Skin of body (tissue), 1 donor: ENCODE measurements at regions not wholly inside any gene's neighbourhood (a gene's known extent, or its start where the extent isn't known, plus 50 kb on each side); places are given as distances from the start of the nearest gene placed in this dataset.
"Not testable (repeated sequence)": the region's sequence is repeated elsewhere in the genome, so short reads cannot be mapped to it uniquely, and the experiment has no call there.

Experiments used
- DNase-seq: peaks from one replicate; lab custom pipeline; 2025; lab: John Stamatoyannopoulos, UW

DNA sequence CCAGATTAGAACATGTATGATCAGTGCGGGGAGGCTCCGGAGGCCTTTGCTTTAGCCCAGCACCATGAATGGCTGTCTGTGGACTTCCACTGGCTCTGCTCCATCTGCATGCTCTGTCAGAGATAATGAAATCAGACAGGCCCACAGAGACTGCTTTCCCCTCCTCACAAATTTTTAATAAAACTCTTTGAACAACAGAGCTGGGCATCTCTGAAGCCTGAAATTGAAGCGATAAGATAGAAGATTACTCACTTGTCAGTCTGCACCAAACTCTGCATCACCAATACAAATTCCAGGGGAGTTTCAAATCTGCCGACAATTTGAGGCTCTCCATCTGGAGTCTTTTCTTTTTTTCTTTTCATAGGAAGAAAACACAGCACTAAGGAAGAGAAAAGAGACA is 110.0 kb downstream of the DYRK2 start:
- DNase-seq = no peak

DNA sequence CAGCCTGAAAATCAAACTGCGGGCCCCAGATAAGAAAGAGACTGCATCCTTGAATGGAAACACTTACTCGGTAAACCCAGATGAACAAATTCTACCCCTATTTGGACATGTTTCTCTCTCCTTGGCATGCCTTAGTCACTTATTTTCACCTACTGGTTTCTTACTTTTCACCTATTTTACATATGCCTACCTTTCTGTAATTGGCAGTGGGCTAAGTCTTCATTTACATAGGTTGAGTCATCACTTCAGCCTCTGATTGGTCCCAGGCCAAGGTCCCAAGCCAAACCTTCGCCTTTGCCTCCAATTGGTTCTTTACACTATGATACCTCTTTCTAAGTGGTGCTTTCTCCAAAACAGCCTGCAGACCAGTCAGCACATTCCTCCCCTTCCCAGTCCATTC is 111.3 kb downstream of the DYRK2 start:
- no peak for DNase-seq

GRCh38 chr12:67760586-67761275 is 112.2 kb downstream of the DYRK2 start:
- DNase-seq = no peak

DNA sequence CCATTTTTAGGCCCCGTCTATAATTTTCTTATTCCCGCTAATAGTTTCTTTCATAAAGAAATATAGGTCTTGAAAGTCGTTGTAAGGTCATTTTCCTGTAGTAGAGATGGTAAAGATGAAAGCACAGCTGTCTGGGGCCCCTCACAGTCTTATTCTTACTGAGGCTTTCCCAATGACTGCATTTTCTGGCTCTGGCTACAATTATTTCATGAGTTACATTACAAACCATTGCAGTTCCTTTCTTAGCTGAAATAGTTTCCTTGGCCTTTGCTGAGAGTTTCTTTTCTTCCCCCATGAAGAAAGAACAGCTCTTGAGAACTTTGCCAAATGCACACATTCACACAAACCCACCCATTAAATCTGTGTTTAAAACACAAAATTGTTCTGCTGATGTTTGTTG is 113.0 kb downstream of the DYRK2 start:
- DNase-seq = no peak

- no peak for DNase-seq
These were observed 115.5 kb downstream of the DYRK2 start for GRCh38 chr12:67764055-67764454.

GRCh38 chr12:67764946-67765619 is 116.5 kb downstream of the DYRK2 start:
- DNase-seq = no peak

DNA sequence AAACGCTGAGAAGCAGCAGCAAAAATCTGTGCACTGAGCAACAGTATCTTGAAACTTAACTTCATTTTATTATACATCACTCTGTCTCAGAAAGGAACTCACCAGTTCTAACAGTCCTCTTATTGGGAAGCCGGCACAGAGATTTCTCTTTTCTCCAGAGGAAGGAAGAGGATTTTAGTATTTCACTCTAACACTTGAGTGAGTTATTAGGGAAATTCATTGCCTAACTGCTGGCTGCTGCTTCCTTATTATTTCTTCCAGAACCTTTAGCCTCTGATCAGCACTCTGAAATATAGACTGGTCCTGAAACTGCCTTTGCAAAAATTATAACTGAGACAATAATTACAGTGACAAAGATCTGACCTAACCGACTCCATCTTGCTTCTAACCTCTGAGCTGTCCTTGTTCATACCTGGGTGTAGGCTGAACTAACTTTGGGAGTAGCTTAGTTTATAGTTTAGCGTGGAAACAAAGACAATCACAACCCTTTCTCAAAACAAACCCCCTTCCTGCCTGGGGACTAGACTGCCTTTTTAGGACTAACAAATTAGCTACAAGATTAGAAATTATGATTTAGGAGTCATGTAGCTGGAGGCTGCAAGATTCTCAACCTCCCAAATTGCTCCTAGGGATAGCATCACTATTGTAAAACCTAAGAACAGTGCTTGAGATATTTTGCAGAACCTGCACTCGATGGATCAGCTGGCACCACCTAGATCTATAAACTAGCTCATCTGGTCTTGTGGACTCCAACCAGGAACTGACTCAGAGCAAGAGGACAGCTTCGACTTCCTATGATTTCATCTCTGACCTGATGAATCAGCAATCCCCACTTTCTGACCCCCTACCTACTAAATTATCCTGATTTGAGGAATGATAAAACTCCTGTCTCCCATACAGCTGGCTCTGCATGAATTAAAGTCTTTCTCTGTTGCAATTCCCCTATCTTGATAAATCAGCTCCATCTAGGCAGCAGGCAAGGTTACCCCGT is 117.5 kb downstream of the DYRK2 start:
- DNase-seq = no peak

DNA sequence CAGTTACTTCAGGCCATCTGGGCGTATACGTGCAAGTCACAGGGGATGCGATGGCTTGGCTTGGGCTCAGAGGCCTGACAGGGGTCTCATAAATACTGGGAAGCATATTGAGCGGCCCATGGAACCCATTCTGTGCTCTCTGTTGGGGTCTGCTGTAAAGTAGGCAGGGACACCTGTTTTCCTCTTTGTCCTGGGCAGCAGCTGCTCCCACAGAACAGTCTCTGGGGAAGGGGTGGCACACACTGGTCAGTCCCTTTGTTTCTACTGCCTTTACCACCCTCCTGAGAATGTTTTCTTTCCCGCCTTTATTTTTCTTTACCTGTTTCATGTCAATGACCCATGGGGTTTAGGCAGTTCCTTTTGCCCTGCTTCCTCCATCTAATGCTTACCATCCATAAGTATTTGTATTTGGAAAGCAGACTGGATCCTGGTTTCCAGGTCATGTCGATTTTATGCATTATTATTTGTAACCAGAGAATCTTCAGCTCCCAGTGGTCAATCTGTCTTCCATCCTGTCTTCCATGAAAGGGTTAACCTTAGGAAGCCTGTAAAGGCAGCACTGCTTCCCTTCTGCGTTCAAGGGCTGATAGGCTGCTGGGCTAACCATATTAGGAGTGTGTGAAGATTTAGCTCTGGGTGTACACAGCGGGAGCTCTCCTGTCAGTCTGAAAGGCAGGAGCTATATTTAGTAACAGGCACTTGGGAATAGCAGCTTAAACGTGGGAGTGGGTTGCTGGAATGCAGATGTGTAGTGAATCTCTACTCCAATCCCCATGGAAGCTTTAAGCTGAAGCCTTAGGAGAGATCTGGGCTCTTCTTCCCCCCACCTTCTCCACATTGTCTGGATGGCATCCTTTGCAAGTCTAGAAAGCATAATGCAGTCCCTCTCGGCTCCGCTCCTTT is 124.0 kb downstream of the DYRK2 start:
- peak; percentile 27 for DNase-seq

DNA sequence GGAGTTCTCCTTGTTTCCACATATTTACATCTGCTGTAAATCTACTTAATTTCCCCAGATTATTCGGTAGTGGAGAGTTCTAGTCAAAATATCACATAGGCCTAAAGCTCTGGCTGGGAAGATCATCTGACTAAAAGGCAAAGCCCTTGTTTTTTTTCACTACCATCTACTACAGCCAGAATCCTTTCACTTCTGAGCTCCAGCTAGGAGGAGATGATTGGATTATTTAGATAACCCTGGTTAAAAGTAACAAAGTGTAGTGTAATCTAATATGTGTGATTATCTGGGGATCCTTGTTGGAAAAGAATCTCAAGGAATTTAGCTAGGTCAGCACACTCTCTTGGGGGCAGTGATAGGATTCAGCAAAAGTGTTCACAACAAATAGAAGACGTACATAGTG is 125.4 kb downstream of the DYRK2 start:
- no peak for DNase-seq

DNA sequence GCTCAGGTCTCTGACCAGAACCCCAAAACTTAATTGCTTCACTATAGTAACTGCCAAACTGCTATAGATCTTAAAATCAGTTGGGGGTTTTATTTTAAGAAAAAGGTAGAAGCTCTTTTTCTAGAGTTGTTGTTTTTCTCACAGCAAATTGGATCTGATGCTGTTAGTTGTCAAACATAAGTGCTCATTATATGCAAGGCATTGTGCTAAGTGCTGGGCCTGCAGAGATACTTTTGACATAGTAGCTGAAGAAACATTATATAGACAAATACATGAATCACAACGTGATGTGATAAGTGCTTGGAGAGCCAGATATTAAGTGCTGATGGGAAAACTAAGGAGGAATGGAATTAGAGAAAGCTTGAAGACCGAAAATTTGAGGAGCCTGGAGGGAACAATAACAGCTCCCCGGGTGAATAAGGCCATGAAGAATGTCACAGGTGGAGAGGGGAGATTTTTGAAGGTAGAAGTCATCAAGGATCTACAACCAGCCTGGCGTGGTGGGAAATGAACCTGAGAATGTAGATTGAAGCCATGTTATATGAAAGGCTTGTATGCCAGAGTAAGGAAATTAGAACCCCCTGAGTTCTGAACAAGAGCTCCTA is 126.5 kb downstream of the DYRK2 start:
- no peak for DNase-seq

DNA sequence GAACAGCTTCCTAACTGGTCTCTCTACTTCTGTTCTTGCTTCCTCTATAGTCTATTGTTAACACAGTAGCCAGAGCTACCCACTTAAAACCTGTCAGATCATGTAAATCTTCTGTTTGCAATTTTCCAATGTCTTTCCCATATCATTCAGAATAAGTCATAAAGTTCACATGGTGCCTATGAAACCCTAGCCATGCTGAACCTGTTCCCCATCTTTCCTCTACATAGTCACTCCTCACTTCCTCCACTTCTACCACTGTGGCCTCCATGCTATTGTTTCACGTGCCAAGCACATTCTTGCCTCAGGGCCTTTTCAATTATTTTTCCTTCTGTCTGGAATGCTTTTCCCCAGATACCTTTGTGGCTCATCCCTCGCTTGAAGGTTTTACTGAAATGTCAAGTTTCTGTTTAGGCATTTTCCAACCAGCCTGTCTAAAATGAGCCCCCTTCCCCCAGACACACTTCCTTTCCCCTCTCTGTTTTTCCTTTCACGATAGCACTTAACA is 132.1 kb downstream of the DYRK2 start:
- DNase-seq = no peak

- DNase-seq = no peak
These were observed 134.0 kb downstream of the DYRK2 start for GRCh38 chr12:67782573-67782972.

DNA sequence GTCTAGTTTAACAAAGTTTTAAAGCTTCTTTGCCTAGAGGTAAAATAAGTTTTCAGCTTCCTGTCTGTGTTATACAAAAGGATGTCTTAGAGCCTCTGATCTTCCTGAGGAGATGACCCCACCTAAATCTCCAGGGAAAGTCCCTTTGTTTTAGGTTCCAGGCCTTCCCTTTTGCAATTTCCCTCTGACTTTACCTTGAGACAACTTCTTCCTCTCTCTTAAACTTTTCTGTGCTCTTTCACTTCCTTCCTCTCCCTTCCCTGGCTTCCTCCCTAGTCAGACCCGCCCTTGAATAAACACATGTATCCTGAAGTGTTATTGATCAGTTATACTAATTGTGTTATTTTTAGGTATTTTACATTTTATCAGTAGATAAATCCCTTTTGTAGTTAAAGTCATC is 134.8 kb downstream of the DYRK2 start:
- DNase-seq = no peak

DNA sequence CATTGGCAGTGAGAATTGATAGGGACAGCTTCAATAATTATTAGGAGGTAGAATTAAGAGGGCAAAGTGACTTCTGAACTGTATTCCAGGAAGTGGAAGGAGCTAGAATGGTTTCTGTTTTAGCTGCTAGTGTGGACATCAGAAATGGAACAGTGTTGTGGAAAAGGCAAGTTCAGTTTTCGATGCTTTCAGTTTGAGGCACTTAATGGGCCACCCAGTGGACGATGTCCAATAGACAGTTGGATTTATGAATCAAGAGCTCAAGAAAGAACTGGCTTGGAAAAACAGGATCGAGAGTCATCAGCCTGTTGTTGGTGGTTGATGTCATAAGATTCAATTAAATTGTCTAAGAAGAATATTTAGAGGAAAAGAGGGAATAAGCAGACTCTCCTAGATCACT is 136.3 kb downstream of the DYRK2 start:
- no peak for DNase-seq

DNA sequence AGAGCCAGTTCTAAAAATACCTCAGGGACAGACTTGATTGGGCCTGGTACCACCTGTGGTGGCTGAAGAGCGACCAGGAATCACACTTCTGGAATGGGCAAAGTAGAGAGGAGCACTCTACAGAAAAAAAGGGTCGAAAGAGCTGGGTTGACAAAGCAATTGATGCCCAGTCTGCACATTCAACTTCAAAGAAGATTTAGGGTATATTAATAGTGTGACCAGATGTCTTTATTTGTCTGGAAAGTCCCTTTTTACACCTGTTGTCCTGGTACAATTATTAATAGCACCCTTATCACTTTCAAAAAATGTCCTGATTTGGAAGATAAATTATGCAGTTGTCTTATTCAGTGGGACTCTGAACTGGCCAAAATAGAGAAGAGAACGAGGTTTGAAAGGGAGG is 137.5 kb downstream of the DYRK2 start:
- DNase-seq = no peak

- DNase-seq = no peak
These were observed 139.6 kb downstream of the DYRK2 start for GRCh38 chr12:67788118-67788517.

- DNase-seq = no peak
These were observed 140.7 kb downstream of the DYRK2 start for GRCh38 chr12:67789266-67789665.

GRCh38 chr12:67790660-67791059 is 142.1 kb downstream of the DYRK2 start:
- no peak for DNase-seq

GRCh38 chr12:67791362-67791761 is 142.8 kb downstream of the DYRK2 start:
- not testable (repeated sequence) for DNase-seq

DNA sequence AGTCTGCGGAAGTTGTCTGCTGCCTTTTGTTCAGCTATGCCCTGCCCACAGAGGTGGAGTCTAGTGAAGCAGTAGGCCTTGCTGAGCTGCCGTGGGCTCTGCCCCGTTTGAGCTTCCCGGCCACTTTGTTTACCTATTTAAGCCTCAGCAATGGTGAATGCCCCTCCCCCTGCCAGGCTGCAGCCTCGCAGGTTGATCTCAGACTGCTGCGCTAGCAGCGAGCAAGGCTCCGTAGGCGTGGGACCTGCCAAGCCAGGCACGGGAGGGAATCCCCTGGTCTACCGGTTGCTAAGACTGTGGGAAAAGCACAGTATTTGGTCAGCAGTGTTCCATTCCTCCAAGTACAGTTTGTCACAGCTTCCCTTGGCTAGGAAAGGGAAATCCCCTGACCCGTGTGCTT is 143.6 kb downstream of the DYRK2 start:
- DNase-seq = no peak
